H54 (cell line): ENCODE measurements at regions not wholly inside any gene's neighbourhood (a gene's known extent, or its start where the extent isn't known, plus 50 kb on each side); places are given as distances from the start of the nearest gene placed in this dataset.

ENCODE experiments used
- DNase-seq: peaks from one replicate; pipeline ENCODE4 v3.0.0; 2011; ENCODE audit warnings: low spot score, mixed read lengths; ENCODE audit not compliant: insufficient read length
- FAIRE-seq: peaks from 3 replicates; lab custom pipeline; 2011; peaks lifted over from hg19 to GRCh38; lab: Jason Lieb, UNC
- POLR2A ChIP-seq: IDR thresholded peaks from 2 replicates; pipeline ENCODE4 v1.6.1; 2011; ENCODE audit warnings: low read depth, mild to moderate bottlenecking, low read length

DNA sequence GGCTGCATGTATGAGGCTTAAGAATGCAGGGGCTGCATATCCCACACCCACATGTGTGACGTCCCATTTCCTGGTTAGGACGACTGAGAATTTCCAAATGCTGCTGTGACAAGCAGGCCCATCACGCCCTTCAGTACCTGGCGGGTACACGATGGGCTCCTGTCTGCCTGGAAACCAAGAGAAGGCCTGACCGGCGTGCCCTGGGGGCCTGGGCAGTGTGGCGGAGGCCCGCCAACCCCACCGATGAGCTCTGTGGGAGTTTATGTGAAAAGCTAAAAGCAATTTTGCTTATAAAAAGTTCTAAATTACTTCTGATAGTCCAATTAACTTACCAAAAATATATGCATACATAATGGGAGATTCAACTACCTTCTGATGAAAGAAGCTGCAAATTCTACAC, 837.3 kb downstream of the GALR1 start:
- TF ChIP-seq POLR2A: no peak
- no peak for FAIRE-seq

GRCh38 chr18:78087338-78087737, 837.7 kb downstream of the GALR1 start:
- no peak for FAIRE-seq
- DNase-seq: no peak
- no peak for TF ChIP-seq POLR2A

More for the DNA sequence above, 837.3 kb downstream of the GALR1 start:
- no peak for DNase-seq

DNA sequence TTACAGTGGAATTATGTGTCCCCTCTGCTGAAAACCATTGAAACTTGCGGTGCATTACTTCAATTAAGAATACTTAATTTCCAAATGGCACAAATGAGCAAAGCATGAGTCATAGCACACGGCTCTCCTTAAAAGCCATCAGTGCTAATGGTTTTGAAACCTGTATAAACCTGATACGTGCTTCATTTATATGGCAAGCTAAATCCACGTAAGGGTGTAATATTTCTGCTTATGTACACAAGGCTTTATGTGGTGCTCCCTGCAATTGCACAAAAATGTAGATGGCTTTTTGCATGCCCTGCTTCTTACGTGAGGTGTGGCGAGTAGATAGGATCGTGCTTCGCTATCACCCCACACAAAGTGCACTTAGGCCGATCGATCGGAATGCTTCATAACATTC, 840.9 kb downstream of the GALR1 start:
- DNase-seq (no peak), FAIRE-seq (no peak)
- TF ChIP-seq POLR2A: no peak

GRCh38 chr18:78092901-78093300, 843.3 kb downstream of the GALR1 start:
- TF ChIP-seq POLR2A: no peak
- DNase-seq (no peak), FAIRE-seq (no peak)

- no peak for FAIRE-seq
- no peak for TF ChIP-seq POLR2A
- no peak for DNase-seq
Measured at GRCh38 chr18:78099979-78100588, 850.4 kb downstream of the GALR1 start.

DNA sequence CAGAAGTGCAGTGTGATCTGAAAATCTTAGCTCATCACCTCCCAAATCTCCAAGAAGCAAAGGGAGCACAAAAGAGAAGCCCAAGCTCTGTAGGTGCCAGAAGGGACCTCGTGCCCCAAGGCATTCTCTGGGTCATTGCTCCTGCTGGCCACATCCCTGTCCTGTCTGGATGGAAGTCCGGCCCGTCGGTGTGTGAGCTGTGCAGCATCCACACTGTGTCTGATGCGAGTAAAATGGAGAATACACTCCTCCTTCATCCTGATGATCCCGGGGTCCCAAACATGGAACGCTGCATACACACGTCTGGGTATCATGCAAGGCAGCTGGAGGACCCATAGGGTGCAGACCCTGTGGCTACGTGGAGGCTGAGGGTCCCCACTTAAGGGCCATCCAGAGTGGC, 851.4 kb downstream of the GALR1 start:
- FAIRE-seq (no peak), DNase-seq (no peak)
- no peak for TF ChIP-seq POLR2A

DNA sequence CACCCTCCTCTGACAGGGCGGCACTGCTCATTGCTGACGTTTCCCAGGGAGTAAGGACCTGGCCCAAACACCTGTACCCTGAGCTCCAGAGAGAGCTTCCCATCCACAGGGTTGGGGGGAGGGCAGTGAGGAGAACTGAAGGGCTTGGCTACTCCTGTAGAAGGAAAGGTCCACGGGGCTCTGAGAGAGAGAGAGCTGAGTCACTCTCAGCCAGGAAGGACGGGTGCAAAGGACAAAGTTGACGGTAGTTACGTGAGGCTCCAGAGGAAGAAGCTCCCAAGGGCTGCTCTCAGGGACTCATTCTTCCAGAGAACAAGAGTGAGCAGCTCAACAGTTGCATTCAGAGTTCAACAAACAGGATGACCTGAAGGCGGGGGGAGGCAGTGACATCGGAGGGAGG, 852.5 kb downstream of the GALR1 start:
- TF ChIP-seq POLR2A: no peak
- FAIRE-seq (no peak), DNase-seq (no peak)

DNA sequence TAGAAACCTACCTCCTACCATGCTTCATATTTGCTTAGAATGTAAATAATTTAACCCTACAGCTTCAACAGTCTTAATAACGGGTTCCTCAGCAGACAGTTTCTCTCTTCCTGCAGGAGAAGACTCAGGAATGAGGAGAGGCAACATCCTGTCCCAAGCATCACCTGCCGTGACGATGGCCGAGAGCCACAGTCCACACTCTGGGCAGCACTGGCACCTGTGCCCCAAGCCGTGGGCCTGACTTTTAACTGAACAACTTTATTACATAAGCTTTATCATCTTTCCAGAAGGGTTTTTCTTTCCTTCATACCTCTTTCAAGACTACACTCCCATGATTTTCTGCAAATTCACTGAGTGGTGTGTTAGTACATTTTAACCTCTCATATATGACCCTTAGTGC, 856.0 kb downstream of the GALR1 start:
- DNase-seq (no peak), FAIRE-seq (no peak)
- TF ChIP-seq POLR2A: no peak

- DNase-seq (no peak), FAIRE-seq (no peak)
- TF ChIP-seq POLR2A: no peak
Measured at GRCh38 chr18:78106946-78107345, 857.3 kb downstream of the GALR1 start.

GRCh38 chr18:78107363-78107762, 857.7 kb downstream of the GALR1 start:
- DNase-seq (no peak), FAIRE-seq (no peak)
- no peak for TF ChIP-seq POLR2A

- DNase-seq: no peak
- FAIRE-seq: no peak
- no peak for TF ChIP-seq POLR2A
Measured at GRCh38 chr18:78108554-78108953, 858.9 kb downstream of the GALR1 start.

DNA sequence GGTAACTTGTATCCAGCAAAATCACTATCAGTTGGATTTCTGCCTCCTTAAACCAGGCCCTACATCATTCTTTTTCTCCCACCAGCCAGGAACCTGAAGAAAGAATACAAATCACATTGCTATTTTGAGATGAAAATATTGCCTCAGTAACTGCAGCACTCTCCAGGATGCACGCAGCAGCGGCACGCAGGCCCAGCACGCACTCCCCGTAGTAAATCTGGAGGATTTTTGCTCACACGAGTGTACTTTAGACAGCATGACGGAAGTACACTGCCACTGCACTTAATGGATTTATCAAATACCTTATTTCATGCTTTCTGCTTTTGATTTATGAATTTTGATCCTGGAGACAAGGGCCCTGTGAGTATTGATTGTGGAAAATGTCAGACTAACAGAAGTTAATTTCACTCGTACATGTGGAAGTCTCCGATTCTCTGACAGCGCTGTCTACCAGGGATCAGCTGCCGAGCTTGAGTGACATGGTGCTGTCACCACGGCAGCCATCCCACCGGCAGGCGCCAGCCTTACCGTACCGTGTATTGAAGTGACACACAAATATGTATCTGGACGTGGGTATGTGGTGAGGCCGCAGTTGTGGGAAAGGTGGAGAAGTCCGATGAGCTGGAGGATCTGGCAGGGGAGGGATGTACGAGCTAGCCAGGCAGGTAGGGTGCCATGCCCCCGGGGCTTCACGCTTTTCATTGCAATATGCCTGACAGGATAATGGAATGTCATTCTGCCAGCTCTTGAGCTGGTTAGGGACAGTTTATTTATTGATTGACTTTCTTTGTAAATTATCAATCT, 863.7 kb downstream of the GALR1 start:
- FAIRE-seq (no peak), DNase-seq (no peak)
- TF ChIP-seq POLR2A: no peak

GRCh38 chr18:78113940-78114251, 864.2 kb downstream of the GALR1 start:
- FAIRE-seq (no peak), DNase-seq (no peak)
- TF ChIP-seq POLR2A: no peak

- TF ChIP-seq POLR2A: no peak
- DNase-seq: no peak
Measured at GRCh38 chr18:78115896-78116561, 863.6 kb upstream of the SALL3 start.

More at GRCh38 chr18:78115896-78116561, 863.6 kb upstream of the SALL3 start:
- no peak for FAIRE-seq
